Stimulated activated CD8-positive, alpha-beta memory T cell treated with anti-CD3 and anti-CD28 coated beads, Interleukin-7, amount 100 ng/mL, for 48 hours (primary cell): ENCODE measurements at regions not wholly inside any gene's neighbourhood (a gene's known extent, or its start where the extent isn't known, plus 50 kb on each side); places are given as distances from the start of the nearest gene placed in this dataset.
"Not testable (repeated sequence)": the region's sequence is repeated elsewhere in the genome, so short reads cannot be mapped to it uniquely, and the experiment has no call there.

ENCODE experiments used
- DNase-seq, 2 donors: peaks; one replicate each; pipeline ENCODE4 v3.0.0-alpha.2; 2020; ENCODE audit warnings: low read depth in 1 of 2; ENCODE audit errors: extremely low read depth in 1 of 2

DNA sequence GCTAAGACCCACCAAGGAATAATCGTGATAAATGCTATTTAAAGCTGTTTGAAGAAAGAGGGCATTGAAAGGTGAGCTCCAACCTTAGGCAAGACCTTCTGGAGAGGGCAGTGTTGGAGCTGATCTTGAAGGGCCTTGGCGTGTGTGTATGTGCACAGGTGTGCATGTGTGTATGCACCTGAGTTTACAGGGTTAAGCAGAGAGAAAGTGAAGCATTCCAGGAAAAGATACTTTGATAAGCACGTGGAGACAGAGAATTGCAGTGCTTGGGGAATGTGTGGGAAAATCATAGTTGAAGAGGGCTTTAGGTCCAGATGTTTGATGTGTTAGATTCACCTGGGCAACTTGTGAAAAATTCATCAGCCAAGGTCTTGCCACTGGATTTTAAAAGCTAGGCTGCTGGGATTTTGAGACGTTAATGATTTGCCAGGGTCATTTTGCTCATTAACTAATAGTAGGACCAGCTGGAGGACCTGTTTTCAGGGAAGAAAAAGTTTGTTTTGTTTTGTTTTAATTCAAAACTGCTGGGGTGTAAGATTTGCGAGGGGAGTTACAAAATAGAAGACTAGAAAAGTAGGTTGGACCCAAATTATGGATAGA is 78.3 kb upstream of the ANKRD55 start:
- no peak for DNase-seq

DNA sequence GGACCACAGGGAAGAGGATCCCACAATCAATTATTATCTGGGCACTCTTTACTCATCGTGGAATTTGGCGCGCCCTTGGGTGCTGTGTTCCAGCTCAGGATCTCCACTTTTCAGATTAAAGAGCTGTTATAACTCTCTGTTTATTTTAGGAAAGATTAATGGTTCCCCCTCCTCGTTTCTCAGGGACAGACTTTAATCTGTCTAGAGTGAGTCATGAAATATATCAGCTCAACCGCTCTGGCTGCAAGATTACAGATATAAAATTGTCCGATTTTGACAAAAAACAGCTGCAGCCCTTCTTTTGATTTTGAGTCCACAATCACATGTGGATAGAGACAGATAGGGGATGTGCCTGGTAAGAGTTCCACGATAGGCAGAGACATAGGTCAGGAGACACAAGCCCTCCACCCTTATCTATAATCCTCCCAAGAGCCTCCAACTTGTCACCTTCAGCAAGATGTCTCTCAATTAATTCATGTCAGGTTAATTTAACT is 77.6 kb upstream of the ANKRD55 start:
- DNase-seq: no peak

DNA sequence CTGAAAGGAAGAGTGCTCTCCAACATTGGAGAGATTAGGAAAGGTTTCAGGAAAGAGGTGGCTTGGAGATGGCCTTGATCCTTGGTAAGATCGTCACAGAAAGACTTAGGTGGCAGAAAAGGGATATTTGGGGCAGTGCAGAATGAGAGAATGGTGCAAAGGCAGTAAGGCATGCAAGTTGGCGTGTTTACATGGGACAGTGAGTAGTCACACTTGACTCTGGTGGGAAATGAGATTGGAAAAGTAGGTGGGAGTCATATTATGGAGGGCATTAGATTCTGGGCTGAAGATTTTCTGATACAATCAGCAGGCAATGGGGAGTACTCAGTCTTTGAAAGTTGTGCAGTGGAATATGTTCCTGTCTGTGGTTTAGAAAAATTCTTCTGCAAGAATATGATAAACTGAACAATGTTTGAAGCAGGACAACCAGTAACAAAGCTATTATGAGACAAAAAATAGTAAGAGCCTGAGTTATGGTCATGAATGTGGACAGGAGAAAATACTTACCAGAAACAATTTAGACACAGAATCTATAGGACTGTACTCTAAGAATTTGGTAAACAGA is 76.2 kb upstream of the ANKRD55 start:
- no peak for DNase-seq

DNA sequence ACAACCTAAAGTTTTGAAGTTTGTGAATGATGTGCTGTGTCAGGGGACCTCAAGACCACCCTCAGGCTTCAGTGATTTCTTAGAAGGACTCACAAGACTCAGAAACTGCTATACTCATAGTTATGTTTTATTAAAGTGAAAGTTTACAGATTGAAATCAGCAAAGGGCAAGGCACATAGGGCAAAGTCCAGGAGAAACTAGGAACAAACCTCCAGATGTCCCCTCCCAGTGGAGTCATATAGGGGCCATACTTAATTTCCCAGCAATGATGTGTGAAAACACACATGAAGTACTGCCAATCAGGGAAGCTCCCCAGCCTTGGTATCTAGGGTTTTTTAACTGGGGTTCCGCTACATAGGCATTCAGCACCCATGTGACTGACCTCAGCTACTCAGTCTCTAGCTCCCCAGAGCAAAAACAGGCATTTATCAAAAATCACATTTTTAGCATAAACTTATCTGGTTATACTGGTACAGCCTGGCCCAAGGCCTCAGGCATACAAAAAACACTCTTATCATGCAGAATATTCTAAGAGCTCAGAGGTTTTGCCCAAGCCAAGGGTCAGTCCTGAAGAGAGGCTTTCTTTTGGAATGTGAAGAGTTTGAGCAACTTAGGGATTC is 74.7 kb upstream of the ANKRD55 start:
- DNase-seq: no peak

DNA sequence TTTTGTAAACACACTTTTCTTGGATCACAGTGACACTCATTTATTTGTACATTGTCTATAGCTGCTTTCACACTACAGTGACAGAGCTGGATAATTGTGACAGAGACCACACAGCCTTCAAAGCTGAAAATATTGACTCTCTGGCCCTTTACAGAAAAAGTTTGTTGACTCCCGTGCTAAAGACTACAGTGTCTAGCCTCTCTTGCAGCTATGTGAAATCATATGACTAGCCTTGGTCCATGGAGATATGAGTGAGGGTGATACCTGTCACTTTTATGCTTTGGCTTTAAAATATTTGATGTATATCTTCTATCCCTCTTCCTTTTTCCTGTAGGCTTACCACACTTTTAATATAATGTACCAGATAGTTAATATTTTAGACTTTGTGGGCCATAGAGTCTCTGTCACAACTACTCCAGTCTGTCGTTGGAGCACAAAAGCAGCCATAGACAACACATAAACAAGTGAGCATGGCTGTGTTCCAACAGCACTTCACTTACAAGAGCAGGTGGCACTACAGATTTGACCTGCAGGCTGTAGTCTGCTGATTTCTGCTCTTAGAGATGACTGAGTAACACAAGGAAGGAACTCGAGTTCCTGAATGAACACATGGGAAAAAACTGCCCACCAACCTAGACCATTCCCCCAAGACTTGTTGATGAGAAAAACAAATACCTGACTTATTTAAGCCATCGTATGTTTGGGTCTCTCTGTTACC is 73.5 kb upstream of the ANKRD55 start:
- DNase-seq: no peak

DNA sequence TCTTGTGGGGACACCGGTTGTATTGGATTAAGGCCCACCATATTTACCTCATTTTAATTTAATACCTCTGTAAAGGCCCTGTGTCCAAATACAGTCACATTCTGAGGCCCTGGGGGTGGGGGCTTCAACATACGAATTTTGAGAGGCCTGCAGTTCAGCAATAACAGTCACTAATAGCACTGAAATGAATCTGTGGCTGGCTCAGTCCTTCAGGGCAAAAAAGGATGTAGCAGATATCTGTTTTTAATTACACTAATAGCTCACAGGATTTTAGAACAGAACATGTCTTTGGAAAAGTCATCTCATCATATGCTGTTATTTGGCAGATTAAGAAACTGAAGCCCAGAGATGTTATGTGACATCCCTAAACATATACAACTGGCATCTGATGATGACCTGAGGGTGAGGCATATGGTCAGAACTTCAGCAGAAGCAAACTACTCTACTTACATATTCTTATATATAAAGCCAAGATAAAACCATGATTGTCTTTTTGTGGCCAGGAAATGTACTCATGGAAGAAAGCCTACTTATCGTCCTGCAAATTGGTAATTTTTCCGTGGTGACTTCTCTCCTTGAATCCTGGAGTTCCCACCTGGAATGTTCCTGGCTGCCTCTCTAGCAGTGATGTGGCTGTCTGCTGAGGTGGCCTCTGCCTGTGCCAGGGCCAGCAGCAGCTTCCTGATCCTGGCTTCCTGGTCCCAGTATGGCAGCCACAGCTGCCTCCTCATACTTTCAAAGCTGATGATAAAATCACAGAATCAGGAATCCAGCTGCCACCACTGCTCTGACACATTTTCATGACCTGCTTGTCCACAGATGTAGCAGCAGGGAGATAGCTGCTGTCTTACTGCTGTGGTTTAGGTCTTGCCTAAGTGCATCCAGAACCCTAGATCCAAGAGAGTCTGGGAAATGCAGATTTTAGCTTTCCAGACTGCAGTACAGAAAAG is 72.1 kb upstream of the ANKRD55 start:
- DNase-seq: no peak

DNA sequence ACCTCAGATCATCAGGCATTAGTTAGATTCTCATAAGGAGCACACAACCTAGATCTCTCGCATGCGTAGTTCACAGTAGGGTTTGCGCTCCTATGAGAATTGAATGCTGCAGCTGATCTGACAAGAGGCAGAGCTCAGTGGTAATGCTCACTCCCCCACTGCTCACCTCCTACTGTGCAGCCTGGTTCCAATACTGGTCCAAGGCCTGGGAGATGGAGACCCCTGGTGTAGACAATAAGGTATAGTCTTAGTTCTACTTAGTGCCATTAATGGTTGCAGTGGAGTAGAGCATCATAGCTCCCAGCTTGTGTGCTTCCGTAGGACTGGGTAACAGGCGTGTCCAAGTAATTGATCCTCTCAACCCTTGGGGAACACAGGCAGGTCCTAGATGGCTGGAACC is 70.4 kb upstream of the ANKRD55 start:
- DNase-seq: no peak

DNA sequence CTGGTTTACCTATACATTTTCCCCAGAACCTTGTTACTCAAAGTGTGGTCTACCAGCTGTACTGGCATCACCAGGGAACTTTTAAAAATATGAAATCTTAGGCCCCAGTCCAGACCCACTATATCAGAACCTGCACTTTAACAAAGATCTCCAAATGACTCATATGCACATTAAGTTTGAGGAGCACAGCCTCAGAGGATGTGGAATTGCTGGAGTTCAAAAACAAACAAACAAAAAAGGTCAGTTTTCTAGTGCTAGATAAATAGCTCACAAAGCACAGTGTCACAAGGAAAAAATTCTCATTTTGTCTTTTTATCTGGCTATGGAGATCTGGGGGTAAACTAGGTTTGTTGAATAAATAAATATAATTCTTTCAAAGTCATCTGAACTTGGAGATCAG is 68.9 kb upstream of the ANKRD55 start:
- DNase-seq: no peak

DNA sequence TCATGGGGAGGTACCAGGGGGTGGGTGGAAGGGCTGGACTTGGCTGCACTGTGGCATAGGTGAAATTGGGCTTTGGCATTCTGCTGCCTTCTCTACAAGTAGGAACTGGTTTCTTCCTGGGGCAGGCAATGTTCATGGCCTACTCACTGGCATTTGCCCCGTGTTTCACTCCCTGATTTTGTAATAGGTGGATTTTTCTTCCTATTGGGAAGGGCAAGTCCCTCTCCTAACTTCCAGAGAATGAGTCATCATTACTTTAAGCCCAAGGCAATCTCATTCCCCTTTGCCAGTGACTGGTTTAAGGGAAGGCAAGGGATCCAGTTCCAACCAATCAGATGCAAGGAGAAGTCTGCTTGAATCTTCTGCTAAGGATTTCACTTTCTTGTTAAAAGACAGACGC is 67.9 kb upstream of the ANKRD55 start:
- DNase-seq: no peak

DNA sequence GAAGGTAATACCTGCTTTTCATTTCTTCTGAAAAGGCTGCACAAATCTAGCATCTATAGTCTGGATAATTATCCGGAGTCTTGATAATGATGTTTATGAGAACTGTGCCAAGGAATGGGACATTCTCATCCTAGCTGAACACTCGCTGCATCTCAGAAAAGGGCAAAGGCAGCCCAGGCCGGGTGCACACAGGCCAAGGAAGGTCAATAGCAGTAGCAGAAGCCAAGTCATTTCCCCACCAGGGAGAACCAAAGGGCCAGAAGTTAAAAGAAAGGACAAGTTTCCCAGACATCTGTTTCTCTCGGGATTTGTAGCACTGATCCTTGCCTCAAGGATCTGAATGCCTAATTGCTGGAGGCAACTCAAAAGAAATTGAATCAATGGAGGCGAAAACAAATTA is 66.1 kb upstream of the ANKRD55 start:
- DNase-seq: no peak

DNA sequence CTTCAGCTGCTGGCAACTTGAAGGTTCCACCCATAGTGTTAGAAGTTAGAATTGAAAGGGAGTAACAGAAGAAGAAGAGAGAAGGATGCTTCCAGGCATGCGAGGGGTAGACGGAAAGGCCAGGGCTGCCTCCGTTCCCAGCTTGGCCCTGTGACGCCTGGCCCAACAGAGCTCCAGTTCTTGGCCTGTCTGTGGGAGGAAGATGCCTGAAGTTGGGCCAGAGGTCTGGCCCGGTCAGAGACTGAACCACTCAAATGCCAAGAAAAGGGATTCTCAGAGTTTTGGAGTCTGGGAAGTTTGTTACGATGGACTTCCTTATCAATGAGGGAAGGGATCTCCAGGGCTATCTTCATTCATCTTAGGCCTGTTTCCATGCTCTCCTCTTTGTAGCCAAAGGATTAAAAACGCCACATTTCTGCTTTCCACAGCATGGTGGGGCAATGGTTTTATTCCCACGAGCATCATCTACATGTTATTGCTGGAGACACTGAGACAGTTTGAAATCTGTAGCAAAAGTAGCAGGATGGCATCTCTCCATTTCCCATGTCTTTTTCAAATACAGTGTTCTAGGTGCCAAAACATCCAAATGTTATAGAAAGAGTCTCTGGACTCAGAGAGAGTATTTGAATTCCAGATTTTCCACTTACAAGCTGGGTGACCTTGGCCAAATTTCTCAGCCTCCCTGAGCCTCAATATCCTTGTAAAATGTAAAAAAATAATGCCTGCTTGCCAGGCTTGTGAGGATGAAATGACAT is 65.4 kb upstream of the ANKRD55 start:
- no peak for DNase-seq

DNA sequence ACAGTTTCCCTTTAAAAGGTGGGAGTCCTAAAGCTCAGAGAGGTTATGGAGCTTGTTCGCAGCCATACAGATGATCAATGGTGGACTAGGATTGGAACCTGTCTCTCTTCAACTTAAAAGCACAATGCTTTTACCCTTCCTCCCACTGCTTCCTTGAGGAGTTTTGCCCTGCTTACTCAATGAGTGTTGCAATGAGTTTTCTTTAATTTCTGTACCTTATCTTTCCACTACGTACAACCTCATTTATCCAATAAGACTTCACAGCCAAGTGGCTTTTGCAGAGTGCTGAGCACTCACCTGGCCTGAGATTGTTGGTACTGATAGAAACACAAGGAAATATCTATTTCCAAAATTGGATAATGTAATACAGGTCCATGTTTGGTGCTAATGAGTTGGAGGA is 64.7 kb upstream of the ANKRD55 start:
- DNase-seq: no peak

DNA sequence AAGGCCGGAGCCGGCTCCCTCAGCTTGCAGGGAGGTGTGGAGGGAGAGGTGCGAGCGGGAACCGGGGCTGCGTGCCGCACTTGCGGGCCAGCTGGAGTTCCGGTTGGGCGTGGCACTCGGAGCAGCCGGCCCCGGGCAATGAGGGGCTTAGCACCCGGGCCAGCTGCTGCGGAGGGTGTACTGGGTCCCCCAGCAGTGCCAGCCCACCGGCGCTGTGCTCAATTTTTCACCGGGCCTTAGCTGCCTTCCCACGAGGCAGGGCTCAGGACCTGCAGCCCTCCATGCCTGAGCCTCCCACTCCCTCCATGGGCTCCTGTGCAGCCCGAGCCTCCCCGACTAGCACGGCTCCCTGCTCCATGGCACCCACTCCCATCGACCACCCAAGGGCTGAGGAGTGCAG is 62.2 kb upstream of the ANKRD55 start:
- DNase-seq: not testable (repeated sequence)

DNA sequence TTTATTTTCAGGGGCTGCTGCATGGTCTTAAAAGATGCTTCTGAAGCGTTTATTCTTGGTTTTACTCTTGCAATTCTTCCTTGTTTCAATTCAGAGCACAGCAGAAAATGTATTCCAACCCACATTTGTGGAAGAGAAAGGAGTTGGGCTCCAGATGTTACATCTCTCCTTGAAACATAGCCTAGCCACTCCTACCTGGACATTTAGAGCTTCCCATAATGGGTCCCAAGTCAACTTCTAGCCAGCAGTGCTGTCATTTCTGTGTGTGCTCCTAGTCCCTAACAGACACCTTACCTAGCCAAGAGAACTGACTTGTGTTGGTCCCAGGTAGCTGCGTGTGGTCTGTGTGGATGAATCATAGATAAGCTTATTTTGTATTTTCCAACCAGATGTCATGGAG is 61.2 kb upstream of the ANKRD55 start:
- no peak for DNase-seq

DNA sequence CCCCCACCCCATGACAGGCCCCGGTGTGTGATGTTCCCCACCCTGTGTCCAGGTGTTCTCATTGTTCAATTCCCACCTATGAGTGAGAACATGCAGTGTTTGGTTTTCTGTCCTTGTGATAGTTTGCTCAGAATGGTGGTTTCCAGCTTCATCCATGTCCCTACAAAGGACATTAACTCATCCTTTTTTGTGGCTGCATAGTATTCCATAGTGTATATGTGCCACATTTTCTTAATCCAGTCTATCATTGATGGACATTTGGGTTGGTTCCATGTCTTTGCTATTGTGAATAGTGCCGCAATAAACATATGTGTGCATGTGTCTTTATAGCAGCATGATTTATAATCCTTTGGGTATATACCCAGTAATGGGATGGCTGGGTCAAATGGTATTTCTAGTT is 59.7 kb upstream of the ANKRD55 start:
- not testable (repeated sequence) for DNase-seq

DNA sequence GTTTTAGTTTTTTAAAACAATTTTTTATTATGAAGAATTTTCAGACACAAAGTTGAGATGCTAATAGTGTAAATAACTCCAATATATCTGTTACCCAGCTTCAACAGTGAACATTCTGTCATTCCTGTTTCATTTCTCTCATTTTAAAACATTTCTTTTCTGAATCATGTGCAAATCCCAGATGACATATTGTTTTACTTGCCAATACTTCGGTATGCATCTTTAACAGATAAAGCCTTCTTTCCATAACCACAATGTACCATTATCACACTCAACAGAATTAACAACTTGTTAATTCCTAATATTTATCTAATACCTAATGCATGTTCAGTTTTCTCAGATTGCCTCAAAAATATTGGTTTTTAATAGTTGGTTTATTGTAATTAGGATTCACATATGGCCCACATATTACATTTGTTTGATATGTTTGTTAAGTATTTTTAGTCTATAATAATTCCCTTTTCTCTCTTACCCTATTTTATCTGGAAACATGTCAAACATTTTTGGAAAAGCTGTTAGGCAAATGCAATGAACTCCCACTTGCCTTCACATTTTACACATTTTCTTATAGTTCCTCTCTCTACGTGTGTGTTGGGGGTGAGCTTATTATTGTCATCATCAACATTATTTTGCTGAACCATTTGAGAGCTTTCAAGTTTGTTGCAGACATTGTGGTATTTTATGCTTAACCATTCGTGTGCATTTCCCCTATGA is 58.7 kb upstream of the ANKRD55 start:
- no peak for DNase-seq

DNA sequence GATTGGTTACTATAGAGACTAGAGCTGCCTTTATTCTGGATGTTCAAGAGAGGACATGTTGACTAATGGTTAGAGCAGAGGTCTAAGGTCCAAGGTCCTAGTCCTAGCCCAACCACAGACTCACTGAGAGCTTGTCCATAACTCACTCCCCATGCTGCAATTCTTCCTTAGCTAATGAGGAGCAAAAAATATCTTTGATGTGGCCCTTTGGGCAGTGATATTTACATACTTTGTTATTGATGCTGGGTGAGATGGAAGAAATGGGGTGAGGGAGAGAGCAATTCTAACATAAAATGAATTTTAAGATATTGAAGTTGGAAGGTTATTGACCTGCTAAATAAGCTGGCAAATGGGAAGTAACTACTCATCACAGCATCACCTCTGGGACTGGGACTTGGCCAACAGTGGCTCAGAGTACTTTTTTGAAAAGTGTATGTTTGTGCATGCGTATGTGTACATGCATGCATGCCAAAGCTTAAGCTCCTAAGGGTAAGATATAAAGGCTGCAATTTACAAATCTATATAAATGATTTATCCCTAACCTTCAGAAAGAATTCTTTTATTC is 58.0 kb upstream of the ANKRD55 start:
- DNase-seq: no peak

DNA sequence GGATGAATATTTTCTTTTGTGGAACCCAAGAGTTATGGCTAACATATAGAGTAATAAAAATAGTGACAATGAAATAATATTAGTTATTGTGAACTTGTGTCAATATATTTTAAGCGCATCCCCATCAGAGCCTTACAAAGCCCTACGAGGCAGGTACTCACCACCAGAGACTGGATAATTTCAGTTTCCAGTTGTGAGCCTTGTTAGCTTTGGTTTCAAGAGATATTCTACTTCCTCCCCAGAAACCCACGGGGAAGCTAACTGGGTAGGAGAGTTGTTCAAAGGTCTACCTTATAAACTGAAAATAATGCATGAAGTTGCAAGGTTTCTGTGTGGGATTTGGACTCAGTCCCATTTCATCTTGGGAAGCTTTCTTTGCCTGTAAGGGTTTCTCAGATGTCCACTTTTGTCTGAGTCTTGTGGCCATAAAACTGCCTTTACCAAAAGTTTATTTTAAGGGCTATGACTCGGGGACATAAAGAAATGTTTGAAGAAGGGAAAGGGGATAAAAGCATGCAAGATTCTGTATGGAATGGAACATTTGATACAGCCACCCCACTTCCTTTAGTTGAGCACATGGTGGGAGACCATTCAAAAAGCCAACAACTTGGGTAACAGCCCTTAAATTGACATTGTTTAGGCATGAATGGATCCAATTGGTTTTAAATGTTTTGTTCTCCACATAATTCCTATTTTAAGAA is 57.4 kb upstream of the ANKRD55 start:
- no peak for DNase-seq

DNA sequence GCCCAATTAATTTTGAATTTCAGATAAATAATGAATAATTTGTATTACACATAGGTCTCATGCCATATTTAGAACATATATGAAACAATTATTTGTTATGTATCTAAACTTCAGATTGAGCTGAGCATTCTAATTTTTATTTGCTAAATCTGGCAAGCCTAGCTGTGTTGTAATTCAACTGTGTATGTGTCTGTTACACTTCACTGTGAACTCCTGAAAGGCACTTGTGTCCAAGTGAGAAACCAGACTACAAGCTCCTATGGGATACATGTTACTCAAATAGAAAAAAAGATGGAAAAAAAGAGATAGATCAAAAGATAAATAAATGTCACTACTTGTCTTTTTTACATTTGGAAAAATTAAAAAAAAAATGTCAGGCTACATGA is 56.5 kb upstream of the ANKRD55 start:
- DNase-seq: no peak
